Hepatocyte (in vitro differentiated cells): ENCODE measurements at regions not wholly inside any gene's neighbourhood (a gene's known extent, or its start where the extent isn't known, plus 50 kb on each side); places are given as distances from the start of the nearest gene placed in this dataset.

Experiments
- CTCF ChIP-seq: fragments of 200-600 bp; sonication (generic); IDR thresholded peaks from 2 replicates; pipeline ENCODE4 v1.5.1; 2016; ENCODE audit warnings: antibody characterized with exemption, mild to moderate bottlenecking; ENCODE audit not compliant: poor library complexity
- EZH2 ChIP-seq: fragments of 200-600 bp; sonication (generic); IDR thresholded peaks from 2 replicates; pipeline ENCODE4 v1.6.1; 2016; ENCODE audit warnings: antibody characterized with exemption, mild to moderate bottlenecking, borderline replicate concordance

GRCh38 chr10:23568996-23569395 lies 130.1 kb downstream of the OTUD1 start:
- TF ChIP-seq CTCF, result no peak
- TF ChIP-seq EZH2, result no peak
